Pancreas (tissue), 10 donors: ENCODE measurements at regions not wholly inside any gene's neighbourhood (a gene's known extent, or its start where the extent isn't known, plus 50 kb on each side); places are given as distances from the start of the nearest gene placed in this dataset.

Experiments
- ATAC-seq, 4 donors: fragments of 200-7000 bp; cut with Tn5 transposase; one replicate each; pipeline versions ENCODE4 v1.8.0 to v1.9.1; 2020; ENCODE audit warnings: mild to moderate bottlenecking in 4 of 4, moderate library complexity in 4 of 4
- DNase-seq, 6 donors: peaks; one replicate each; pipeline ENCODE4 v3.0.0-alpha.2; 2020
- FAIRE-seq: peaks from 2 replicates; lab custom pipeline; 2012; peaks lifted over from hg19 to GRCh38; lab: Jason Lieb, UNC
- H3K27ac ChIP-seq, 4 donors: fragments of 200-600 bp; sonication (generic); 1 replicate in 3 of 4; 2 replicates in 1 of 4; pipeline versions ENCODE4 v1.5.0 to v1.8.0; 2020
- H3K27me3 ChIP-seq, 4 donors: fragments of 200-600 bp; one replicate each; pipeline ENCODE4 v1.8.0; 2021
- H3K36me3 ChIP-seq, 3 donors: fragments of 200-600 bp; sonication (generic) in 1 of 3; one replicate each; pipeline versions ENCODE4 v1.5.0 to v1.8.0; 2020 to 2021
- H3K4me1 ChIP-seq, 3 donors: fragments of 200-600 bp; one replicate each; pipeline ENCODE4 v1.8.0; 2021
- H3K4me3 ChIP-seq, 4 donors: fragments of 200-600 bp; sonication (generic) in 2 of 4; one replicate each; pipeline versions ENCODE4 v1.5.0 to v1.8.0; 2020 to 2021
- H3K9me3 ChIP-seq, 4 donors: fragments of 200-600 bp; one replicate each; pipeline ENCODE4 v1.8.0; 2021
- WGBS, 2 donors: extraction: QIAGEN DNeasy Blood & Tissue Kit; methylation state at CpG; one replicate each; pipeline ENCODE4 v1.1.7; 2013; 5-methylcytosine and 5-hydroxymethylcytosine counted together
- intact Hi-C, 3 donors: fragments of 100-400 bp; cut with DNase I; formaldehyde crosslinking; loops; one replicate each; pipeline versions ENCODE4 v1.11.1 to v1.14.2; 2022
- TF ChIP-seq, protein P1 (sequence below), 4 donors: fragments of 200-600 bp; sonication (generic) in 3 of 4; IDR thresholded peaks; one replicate each; pipeline versions ENCODE4 v1.5.0 to v1.8.0; 2021; ENCODE audit warnings: antibody characterized with exemption in 4 of 4
- donor health status: healthy with polysubstance abuse.
- donor health status: DM: no; HTN: no; CAD: no; lungs with moderate emphysema.
- donor health status: DM: no; HTN: no; CAD: no.
- donor health status: control.
- donor health status: control.
- donor health status: Bipolar disorder and iron deficiency.
- donor health status: DM: yes; HTN: yes; CAD: no.
- donor health status: DM: no; HTN: no; CAD: no.
- donor health status: DM: no; HTN: no; CAD: no.
- donor health status: DM: yes; HTN: yes; CAD: no.

DNA sequence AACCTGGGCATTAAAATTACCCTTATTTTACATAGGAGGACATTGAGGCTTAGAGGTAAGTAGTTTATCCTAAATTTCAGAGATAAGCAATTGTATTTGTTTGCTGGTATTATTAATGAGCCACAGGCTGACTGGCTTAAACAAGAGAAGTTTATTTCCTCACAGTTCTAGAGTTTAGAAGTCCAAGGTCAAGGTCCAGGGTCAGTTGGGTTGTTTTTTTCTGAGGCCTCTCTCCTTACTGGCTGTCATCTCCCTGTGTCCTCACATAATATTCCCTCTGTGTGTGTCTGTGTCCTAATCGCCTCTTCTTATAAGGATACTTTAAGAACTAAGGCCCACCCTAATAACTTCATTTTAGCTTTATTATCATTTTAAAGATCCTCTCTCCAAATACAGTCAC, 294.9 kb upstream of the ATP5MC3 start:
- DNase-seq (no peak), ATAC-seq (no peak), FAIRE-seq (no peak)
- Histone ChIP-seq H3K27me3 (no peaks in the 10 kb centered on the region), H3K4me1 (no peaks in the 10 kb centered on the region), H3K4me3 (no peak overlapping the region), H3K9me3 (no peaks in the 10 kb centered on the region), H3K36me3 (no peaks in the 10 kb centered on the region), H3K27ac (no peak overlapping the region)
- TF ChIP-seq, protein P1, sequence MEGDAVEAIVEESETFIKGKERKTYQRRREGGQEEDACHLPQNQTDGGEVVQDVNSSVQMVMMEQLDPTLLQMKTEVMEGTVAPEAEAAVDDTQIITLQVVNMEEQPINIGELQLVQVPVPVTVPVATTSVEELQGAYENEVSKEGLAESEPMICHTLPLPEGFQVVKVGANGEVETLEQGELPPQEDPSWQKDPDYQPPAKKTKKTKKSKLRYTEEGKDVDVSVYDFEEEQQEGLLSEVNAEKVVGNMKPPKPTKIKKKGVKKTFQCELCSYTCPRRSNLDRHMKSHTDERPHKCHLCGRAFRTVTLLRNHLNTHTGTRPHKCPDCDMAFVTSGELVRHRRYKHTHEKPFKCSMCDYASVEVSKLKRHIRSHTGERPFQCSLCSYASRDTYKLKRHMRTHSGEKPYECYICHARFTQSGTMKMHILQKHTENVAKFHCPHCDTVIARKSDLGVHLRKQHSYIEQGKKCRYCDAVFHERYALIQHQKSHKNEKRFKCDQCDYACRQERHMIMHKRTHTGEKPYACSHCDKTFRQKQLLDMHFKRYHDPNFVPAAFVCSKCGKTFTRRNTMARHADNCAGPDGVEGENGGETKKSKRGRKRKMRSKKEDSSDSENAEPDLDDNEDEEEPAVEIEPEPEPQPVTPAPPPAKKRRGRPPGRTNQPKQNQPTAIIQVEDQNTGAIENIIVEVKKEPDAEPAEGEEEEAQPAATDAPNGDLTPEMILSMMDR (IDR thresholded peaks at IDR 0.05) = no peak
- intact Hi-C loops = no loop called here
- WGBS, 2 donors = 86 to 88% methylated on average over 1 of the region's 1 CpG

DNA sequence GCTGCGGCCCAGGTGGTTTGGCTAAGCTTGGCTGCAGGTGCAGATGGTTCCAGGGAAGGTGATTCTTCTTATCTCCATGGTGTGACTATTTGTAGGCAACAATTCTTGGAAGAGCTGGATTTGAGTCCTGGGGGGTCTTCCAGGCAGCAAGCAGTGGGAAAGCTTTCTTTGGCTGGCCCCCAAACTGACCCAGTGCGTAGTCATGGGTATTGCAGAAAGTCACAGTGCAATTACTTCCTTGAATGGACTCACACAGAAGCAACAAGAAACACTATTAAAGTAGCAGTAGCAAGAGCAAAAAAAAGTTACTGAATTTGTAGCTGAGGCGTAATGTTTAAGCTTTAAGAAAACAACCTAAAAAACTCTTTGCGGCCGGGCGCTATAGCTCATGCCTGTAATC, 293.6 kb upstream of the ATP5MC3 start:
- WGBS, 2 donors = 95% methylated on average over 6 of the region's 6 CpGs
- H3K9me3 ChIP-seq = no peaks in the 10 kb centered on the region
- no peak overlapping the region for H3K4me3 ChIP-seq
- H3K36me3 ChIP-seq = no peaks in the 10 kb centered on the region
- no peaks in the 10 kb centered on the region for H3K4me1 ChIP-seq
- TF ChIP-seq, protein P1 (IDR thresholded peaks at IDR 0.05) = no peak
- no peaks in the 10 kb centered on the region for H3K27me3 ChIP-seq
- ATAC-seq (no peak), DNase-seq (no peak), FAIRE-seq (no peak)
- intact Hi-C loops = no loop called here
- no peak overlapping the region for H3K27ac ChIP-seq

DNA sequence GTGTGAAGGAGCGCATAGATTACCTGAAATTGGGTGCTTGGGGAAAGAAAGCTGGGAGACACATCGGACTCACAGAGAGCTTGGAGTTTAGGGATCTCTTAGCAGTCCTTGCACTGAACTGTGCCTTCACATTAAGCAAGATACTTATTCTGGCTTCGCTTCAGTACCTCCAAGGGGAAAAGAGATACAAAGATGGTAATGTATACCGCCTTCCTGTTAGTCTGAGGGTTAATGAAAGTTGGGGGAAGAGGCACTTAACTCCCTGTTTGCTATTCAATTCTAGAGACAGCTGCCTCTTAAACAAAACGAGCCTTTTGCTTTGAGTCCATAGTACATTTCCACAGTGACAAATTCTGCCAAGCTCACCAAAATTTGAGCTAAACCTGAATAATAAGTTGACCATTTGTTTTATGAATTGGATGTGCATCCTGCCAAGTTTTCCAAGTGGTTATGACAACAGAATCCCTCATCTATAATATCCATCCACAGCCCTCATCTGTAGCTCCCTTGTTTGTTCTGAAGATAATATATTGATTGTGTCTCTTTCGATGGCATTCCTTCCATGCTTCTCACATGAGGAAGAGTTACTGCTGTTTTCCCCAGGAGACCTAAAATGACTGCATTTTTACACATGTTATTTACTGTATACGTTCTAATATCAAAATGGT, 287.1 kb upstream of the ATP5MC3 start:
- Histone ChIP-seq H3K27me3 (no peaks in the 10 kb centered on the region), H3K4me1 (no peaks in the 10 kb centered on the region), H3K9me3 (no peaks in the 10 kb centered on the region), H3K4me3 (no peak overlapping the region), H3K27ac (no peak overlapping the region), H3K36me3 (no peaks in the 10 kb centered on the region)
- TF ChIP-seq, protein P1 (IDR thresholded peaks at IDR 0.05) = no peak
- ATAC-seq (no peak), FAIRE-seq (no peak), DNase-seq (no peak)
- WGBS, 2 donors = 59% methylated on average over 7 of the region's 7 CpGs
- intact Hi-C loops = no loop called here

DNA sequence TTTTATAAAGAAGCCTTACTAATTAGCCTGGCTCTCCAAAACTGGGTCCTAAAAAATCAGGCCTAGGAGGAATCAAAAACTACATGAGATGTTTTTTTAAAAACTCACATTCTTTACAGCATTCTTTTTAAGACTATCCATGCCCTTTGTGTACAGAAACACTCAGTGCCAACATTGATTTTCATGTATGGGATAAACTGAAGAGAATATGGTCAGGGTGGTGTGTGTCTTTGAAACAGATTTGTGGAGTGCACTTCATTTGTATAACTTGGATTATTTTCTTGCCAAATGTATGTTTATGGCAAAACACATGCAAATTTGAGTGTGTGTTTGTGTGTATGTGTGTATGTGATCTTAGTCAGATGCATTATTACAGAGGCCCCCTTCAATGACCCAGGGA, 283.6 kb upstream of the ATP5MC3 start:
- no peak for DNase-seq
- Histone ChIP-seq H3K36me3 (no peaks in the 10 kb centered on the region), H3K27ac (no peak overlapping the region), H3K4me3 (no peak overlapping the region), H3K4me1 (no peaks in the 10 kb centered on the region), H3K27me3 (no peaks in the 10 kb centered on the region), H3K9me3 (no peaks in the 10 kb centered on the region)
- ATAC-seq = no peak
- FAIRE-seq = no peak
- intact Hi-C loops = no loop called here
- TF ChIP-seq, protein P1 (IDR thresholded peaks at IDR 0.05) = no peak

DNA sequence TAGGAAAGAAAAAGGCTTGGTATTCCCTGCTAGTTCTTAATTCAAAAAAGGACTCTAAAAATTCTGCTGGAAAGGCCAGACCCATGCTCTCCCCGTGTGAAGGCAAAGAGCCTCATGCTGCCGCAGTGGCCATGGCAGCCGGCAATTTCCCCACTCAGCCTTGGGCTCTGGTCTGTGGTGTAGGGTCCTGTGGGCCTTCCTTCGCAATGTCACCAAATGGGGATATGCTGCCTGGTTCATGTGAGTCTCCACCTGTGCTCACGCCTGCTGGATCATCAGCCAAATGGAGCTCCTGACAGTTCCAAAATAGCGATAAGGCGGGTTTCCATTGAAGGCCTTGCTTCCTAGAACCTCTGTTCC, 282.8 kb upstream of the ATP5MC3 start:
- DNase-seq (no peak), ATAC-seq (no peak), FAIRE-seq (no peak)
- intact Hi-C loops = no loop called here
- Histone ChIP-seq H3K27ac (no peak overlapping the region), H3K36me3 (no peaks in the 10 kb centered on the region), H3K4me1 (no peaks in the 10 kb centered on the region), H3K4me3 (no peak overlapping the region), H3K27me3 (no peaks in the 10 kb centered on the region), H3K9me3 (no peaks in the 10 kb centered on the region)
- WGBS, 2 donors = 92 to 94% methylated on average over 7 of the region's 7 CpGs
- TF ChIP-seq, protein P1 (IDR thresholded peaks at IDR 0.05) = no peak
